ENCODE measurements at regions not wholly inside any gene's neighbourhood (a gene's known extent, or its start where the extent isn't known, plus 50 kb on each side); places are given as distances from the start of the nearest gene placed in this dataset.

GRCh38 chr1:39107341-39108290 is 81.5 kb downstream of the NDUFS5 start:
- DNase-seq (ENCODE audit: low read depth in 1 of 2, low spot score in 1 of 2): no peak
- Histone ChIP-seq H3K27ac (replicated peaks) (no peak overlapping the region), H3K27me3 (ENCODE audit: insufficient read depth, poor library complexity, severe bottlenecking) (peaks cover 25% of the 10 kb centered on the region)

GRCh38 chr1:39109644-39110043 is 83.5 kb downstream of the NDUFS5 start:
- Histone ChIP-seq H3K27ac (replicated peaks) (no peak overlapping the region), H3K4me3 (replicated peaks; ENCODE audit: insufficient read depth, low read length) (no peak overlapping the region), H3K27me3 (ENCODE audit: insufficient read depth, poor library complexity, severe bottlenecking) (peaks cover 26% of the 10 kb centered on the region)
- no peak for DNase-seq (ENCODE audit: low read depth in 1 of 2, low spot score in 1 of 2)
- no peak for TF ChIP-seq GABPA (IDR thresholded peaks at IDR 0.05; ENCODE audit: low read depth)
- TF ChIP-seq POLR2AphosphoS5 (IDR thresholded peaks at IDR 0.05; ENCODE audit: low read depth): no peak
- TF ChIP-seq, protein P1, sequence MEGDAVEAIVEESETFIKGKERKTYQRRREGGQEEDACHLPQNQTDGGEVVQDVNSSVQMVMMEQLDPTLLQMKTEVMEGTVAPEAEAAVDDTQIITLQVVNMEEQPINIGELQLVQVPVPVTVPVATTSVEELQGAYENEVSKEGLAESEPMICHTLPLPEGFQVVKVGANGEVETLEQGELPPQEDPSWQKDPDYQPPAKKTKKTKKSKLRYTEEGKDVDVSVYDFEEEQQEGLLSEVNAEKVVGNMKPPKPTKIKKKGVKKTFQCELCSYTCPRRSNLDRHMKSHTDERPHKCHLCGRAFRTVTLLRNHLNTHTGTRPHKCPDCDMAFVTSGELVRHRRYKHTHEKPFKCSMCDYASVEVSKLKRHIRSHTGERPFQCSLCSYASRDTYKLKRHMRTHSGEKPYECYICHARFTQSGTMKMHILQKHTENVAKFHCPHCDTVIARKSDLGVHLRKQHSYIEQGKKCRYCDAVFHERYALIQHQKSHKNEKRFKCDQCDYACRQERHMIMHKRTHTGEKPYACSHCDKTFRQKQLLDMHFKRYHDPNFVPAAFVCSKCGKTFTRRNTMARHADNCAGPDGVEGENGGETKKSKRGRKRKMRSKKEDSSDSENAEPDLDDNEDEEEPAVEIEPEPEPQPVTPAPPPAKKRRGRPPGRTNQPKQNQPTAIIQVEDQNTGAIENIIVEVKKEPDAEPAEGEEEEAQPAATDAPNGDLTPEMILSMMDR (IDR thresholded peaks at IDR 0.05; ENCODE audit: insufficient read depth, low read length): no peak
- TF ChIP-seq SPI1 (IDR thresholded peaks at IDR 0.05; ENCODE audit: borderline replicate concordance, low read depth): no peak
- TF ChIP-seq REST (IDR thresholded peaks at IDR 0.05; ENCODE audit: insufficient replicate concordance, low read depth): no peak

More at GRCh38 chr1:39107341-39108290, 81.5 kb downstream of the NDUFS5 start:
- no peak for TF ChIP-seq REST (IDR thresholded peaks at IDR 0.05; ENCODE audit: insufficient replicate concordance, low read depth)
- TF ChIP-seq, protein P1 (IDR thresholded peaks at IDR 0.05; ENCODE audit: insufficient read depth, low read length): no peak
- no peak for TF ChIP-seq SPI1 (IDR thresholded peaks at IDR 0.05; ENCODE audit: borderline replicate concordance, low read depth)
- no peak for TF ChIP-seq POLR2AphosphoS5 (IDR thresholded peaks at IDR 0.05; ENCODE audit: low read depth)
- TF ChIP-seq GABPA (IDR thresholded peaks at IDR 0.05; ENCODE audit: low read depth): no peak
- H3K4me3 ChIP-seq (replicated peaks; ENCODE audit: insufficient read depth, low read length): no peak overlapping the region

DNA sequence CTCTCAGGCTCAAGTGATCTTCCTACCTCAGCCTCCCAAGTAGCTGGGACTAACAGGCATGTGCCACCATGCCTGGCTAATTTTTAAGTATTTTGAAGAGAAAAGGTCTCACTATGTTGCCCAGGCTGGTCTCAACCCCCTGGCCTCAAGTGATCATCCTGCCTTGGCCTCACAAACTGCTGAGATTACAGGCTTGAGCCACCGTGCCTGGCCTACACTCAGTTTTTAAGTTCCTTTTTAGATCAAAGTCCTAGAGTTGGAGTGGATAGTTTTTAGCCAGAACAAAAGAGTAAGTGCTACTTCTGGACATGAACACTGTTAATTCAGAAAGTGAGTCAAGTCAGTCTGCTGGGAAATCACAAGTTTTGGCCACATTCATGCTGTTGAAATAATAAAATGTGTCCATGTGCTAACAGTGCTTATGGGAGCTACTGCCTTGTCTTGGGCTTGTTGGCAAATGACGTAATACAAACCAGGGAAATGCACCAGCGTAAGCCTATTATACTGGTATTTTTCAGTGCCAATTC is 84.2 kb downstream of the NDUFS5 start:
- DNase-seq (ENCODE audit: low read depth in 1 of 2, low spot score in 1 of 2): no peak
- no peak overlapping the region for H3K27ac ChIP-seq (replicated peaks)
- H3K4me3 ChIP-seq (replicated peaks; ENCODE audit: insufficient read depth, low read length): no peak overlapping the region
- no peak for TF ChIP-seq REST (IDR thresholded peaks at IDR 0.05; ENCODE audit: insufficient replicate concordance, low read depth)
- no peak for TF ChIP-seq GABPA (IDR thresholded peaks at IDR 0.05; ENCODE audit: low read depth)
- TF ChIP-seq, protein P1 (IDR thresholded peaks at IDR 0.05; ENCODE audit: insufficient read depth, low read length): no peak
- no peak for TF ChIP-seq SPI1 (IDR thresholded peaks at IDR 0.05; ENCODE audit: borderline replicate concordance, low read depth)
- TF ChIP-seq POLR2AphosphoS5 (IDR thresholded peaks at IDR 0.05; ENCODE audit: low read depth): no peak
- peaks cover 32% of the 10 kb centered on the region for H3K27me3 ChIP-seq (ENCODE audit: insufficient read depth, poor library complexity, severe bottlenecking)
